Right lobe of liver (tissue), 4 donors: ENCODE measurements at regions not wholly inside any gene's neighbourhood (a gene's known extent, or its start where the extent isn't known, plus 50 kb on each side); places are given as distances from the start of the nearest gene placed in this dataset.
"Not testable (repeated sequence)": the region's sequence is repeated elsewhere in the genome, so short reads cannot be mapped to it uniquely, and the experiment has no call there.

ENCODE experiments used
- CTCF ChIP-seq, 4 donors: fragments of 200-600 bp in 3 of 4; fragments of 450-650 bp in 1 of 4; IDR thresholded peaks; one replicate each; pipeline versions ENCODE4 v1.5.1 to v1.8.0; 2016 to 2022; ENCODE audit warnings: antibody characterized with exemption in 4 of 4, mild to moderate bottlenecking in 2 of 4
- POLR2A ChIP-seq: fragments of 450-650 bp; IDR thresholded peaks from one replicate; pipeline ENCODE4 v1.6.1; 2017; ENCODE audit warnings: antibody characterized with exemption, mild to moderate bottlenecking
- donor health status: DM: no; HTN: no; CAD: no.
- donor health status: DM: no; HTN: no; CAD: no.
- donor health status: DM: no; HTN: yes; CAD: no.

DNA sequence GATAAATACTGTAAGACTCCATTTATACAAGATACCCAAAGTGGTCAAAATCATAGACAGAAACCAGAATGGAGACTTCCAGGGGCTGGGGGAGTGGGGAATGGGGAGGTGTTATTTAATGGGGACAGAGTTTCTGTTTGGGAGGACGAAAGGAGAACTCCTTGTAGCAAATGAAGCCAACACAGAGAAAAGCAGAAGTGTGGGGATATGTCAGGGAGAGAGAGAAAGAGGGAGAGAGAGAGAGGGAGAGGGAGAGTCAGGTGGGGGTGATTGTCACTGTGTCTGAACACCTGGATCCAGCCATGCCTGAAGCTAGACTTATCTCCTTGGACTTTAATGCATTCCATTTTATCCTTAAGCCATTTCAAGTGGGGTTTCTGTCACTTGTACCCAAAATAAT, 234.7 kb downstream of the BCL11B start:
- TF ChIP-seq POLR2A; CTCF (IDR thresholded peaks at IDR 0.05): not testable (repeated sequence)
